ENCODE measurements at regions not wholly inside any gene's neighbourhood (a gene's known extent, or its start where the extent isn't known, plus 50 kb on each side); places are given as distances from the start of the nearest gene placed in this dataset.

DNA sequence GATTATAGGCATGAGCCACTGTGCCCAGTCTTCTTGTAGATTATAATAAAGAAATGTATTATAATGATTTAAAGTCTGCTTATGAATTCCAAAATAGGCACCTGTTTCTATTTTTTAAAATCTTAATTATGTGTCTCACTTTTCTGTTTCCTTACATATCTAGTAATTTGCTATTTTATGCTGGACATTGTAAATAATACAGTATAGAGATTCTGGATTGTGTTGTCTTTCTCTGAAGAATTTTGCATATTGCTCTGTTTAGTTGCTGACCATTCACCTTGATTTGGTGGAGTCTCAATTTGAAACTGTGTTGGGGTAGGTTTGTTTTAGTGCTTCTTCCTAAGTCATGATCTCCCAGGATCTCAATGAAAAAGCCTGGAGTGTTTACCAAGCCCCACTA lies 102.8 kb downstream of the C9orf50 start:
- TF ChIP-seq EZH2 (IDR thresholded peaks at IDR 0.05) (no peak), POLR2AphosphoS5 (IDR thresholded peaks at IDR 0.05; ENCODE audit: borderline replicate concordance, low read depth, low read length) (no peak), FOXP2 (optimal IDR thresholded peaks at IDR 0.05; ENCODE audit: control extremely low read depth, extremely low read length, insufficient read depth) (no peak)
